SK-N-MC (cell line): ENCODE measurements at regions not wholly inside any gene's neighbourhood (a gene's known extent, or its start where the extent isn't known, plus 50 kb on each side); places are given as distances from the start of the nearest gene placed in this dataset.
A peak's percentile ranks its signal among the peaks of the same experiment; 100 is the strongest.

Experiments
- DNase-seq: peaks from one replicate; pipeline ENCODE4 v3.0.0-alpha.2; 2011; ENCODE audit warnings: low read depth, low spot score
- H3K27ac ChIP-seq: fragments of 200-600 bp; sonication (generic); 2 replicates; pipeline ENCODE4 v1.5.1; 2016; ENCODE audit warnings: mixed run types
- H3K36me3 ChIP-seq: fragments of 200-600 bp; sonication (generic); 2 replicates; pipeline ENCODE4 v1.6.1; 2017; ENCODE audit warnings: antibody characterized with exemption, low read length, mixed read lengths; ENCODE audit not compliant: insufficient read depth
- H3K4me3 ChIP-seq: fragments of 200-600 bp; sonication (generic); 2 replicates; pipeline ENCODE4 v1.5.1; 2016
- H3K9ac ChIP-seq: fragments of 200-600 bp; sonication (generic); 2 replicates; pipeline ENCODE4 v1.8.0; 2017; ENCODE audit warnings: mixed run types, mixed read lengths; ENCODE audit not compliant: insufficient read length
- H3K9me3 ChIP-seq: fragments of 200-600 bp; sonication (generic); 2 replicates; pipeline ENCODE4 v1.6.1; 2017; ENCODE audit warnings: low read depth, mild to moderate bottlenecking, antibody characterized with exemption, low read length, moderate library complexity, mixed read lengths
- EZH2 ChIP-seq: fragments of 200-600 bp; sonication (generic); IDR thresholded peaks from one replicate; pipeline ENCODE4 v1.6.1; 2017; ENCODE audit warnings: antibody characterized with exemption
- FOXP2 ChIP-seq: optimal IDR thresholded peaks from 2 replicates; pipeline ENCODE3; 2011; ENCODE audit warnings: mild to moderate bottlenecking, moderate library complexity; ENCODE audit not compliant: insufficient read depth; ENCODE audit errors: extremely low read length, control extremely low read depth
- POLR2AphosphoS5 ChIP-seq: IDR thresholded peaks from 2 replicates; pipeline ENCODE4 v1.6.1; 2012; ENCODE audit warnings: mild to moderate bottlenecking, low read depth, low read length, borderline replicate concordance

- DNase-seq = peak; percentile 75
- no peak overlapping the region for H3K9ac ChIP-seq
- H3K9me3 ChIP-seq = no peaks in the 10 kb centered on the region; the same call in 1 of the 2 replicates
- H3K4me3 ChIP-seq = peak overlapping the region; percentile 26
- no peaks in the 10 kb centered on the region for H3K36me3 ChIP-seq
- TF ChIP-seq FOXP2 (peak; percentile 51), EZH2 (no peak), POLR2AphosphoS5 (no peak; the same call in 1 of the 2 replicates)
- peak overlapping the region; percentile 93 for H3K27ac ChIP-seq
Measured at GRCh38 chr6:102340311-102340710, 946.8 kb downstream of the GRIK2 start.

GRCh38 chr6:102333736-102334135 lies 940.2 kb downstream of the GRIK2 start:
- Histone ChIP-seq H3K4me3 (no peak overlapping the region), H3K9me3 (no peaks in the 10 kb centered on the region), H3K9ac (no peak overlapping the region), H3K27ac (no peak overlapping the region), H3K36me3 (no peaks in the 10 kb centered on the region)
- TF ChIP-seq POLR2AphosphoS5 (no peak), EZH2 (no peak), FOXP2 (no peak)
- DNase-seq = no peak

DNA sequence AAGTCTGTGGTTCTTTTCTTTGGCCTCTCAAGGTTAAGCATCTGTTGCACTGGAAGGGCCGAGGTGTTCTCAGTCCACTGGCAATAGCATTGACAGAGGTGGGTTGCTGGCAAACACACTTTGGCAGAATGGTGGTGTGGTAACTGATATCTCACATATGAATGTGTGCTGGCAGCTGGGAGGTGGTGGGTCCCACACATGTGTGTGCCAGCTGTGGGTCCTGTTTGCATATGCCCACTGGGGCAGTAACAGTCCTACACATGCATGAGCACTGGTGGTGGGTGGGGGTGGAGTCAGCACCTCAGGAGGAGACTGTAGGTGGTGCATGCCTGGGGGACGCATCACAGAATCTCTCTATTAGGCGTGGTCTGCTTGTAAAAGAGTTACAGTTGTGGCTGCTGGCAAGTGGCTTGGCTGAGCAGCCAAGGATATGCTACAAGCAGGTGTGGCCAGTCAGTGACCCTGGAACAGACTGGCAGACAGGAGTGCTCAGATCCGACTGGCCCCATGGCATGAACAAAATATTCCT lies 934.3 kb downstream of the GRIK2 start:
- TF ChIP-seq EZH2 (no peak), FOXP2 (no peak), POLR2AphosphoS5 (no peak)
- no peak overlapping the region for H3K9ac ChIP-seq
- no peak overlapping the region for H3K27ac ChIP-seq
- DNase-seq = no peak
- no peak overlapping the region for H3K4me3 ChIP-seq
- H3K9me3 ChIP-seq = no peaks in the 10 kb centered on the region
- no peaks in the 10 kb centered on the region for H3K36me3 ChIP-seq

GRCh38 chr6:102313699-102314098 lies 920.2 kb downstream of the GRIK2 start:
- TF ChIP-seq EZH2 (no peak), POLR2AphosphoS5 (no peak), FOXP2 (no peak)
- H3K9me3 ChIP-seq = no peaks in the 10 kb centered on the region
- no peaks in the 10 kb centered on the region for H3K36me3 ChIP-seq
- no peak overlapping the region for H3K9ac ChIP-seq
- H3K27ac ChIP-seq = no peak overlapping the region
- DNase-seq = no peak
- H3K4me3 ChIP-seq = no peak overlapping the region

DNA sequence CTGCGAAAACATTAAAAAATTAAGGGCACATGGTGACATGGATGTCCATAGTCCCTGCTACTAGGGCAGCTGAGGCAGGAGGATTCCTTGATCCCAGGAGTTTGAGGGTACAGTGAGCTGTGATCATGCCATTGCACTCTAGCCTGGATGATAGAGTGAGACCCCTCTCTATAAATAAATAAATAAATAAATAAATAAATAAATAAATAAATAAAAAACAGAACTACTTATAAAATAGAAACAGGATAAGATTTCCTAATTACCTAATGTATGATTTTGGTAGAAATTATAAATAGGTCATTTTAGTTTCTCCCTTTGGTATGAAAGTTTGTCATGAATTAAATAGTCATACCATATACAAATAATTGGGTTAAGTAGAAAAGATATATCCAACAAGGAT lies 916.2 kb downstream of the GRIK2 start:
- H3K9ac ChIP-seq = no peak overlapping the region
- no peak overlapping the region for H3K4me3 ChIP-seq
- H3K27ac ChIP-seq = no peak overlapping the region
- 0 out of 2 replicates have a peak, but pooled peaks cover 2% of the 10 kb centered on the region for H3K9me3 ChIP-seq
- TF ChIP-seq EZH2 (no peak), FOXP2 (no peak), POLR2AphosphoS5 (no peak)
- DNase-seq = no peak
- no peaks in the 10 kb centered on the region for H3K36me3 ChIP-seq

GRCh38 chr6:102300350-102300749 lies 906.8 kb downstream of the GRIK2 start:
- Histone ChIP-seq H3K9me3 (0 out of 2 replicates have a peak, but pooled peaks cover 6% of the 10 kb centered on the region), H3K9ac (no peak overlapping the region), H3K27ac (no peak overlapping the region), H3K4me3 (no peak overlapping the region), H3K36me3 (no peaks in the 10 kb centered on the region)
- DNase-seq = no peak
- TF ChIP-seq FOXP2 = no peak
- TF ChIP-seq POLR2AphosphoS5 = no peak
- TF ChIP-seq EZH2 = no peak

- Histone ChIP-seq H3K36me3 (no peaks in the 10 kb centered on the region), H3K4me3 (no peak overlapping the region), H3K9ac (no peak overlapping the region), H3K27ac (no peak overlapping the region), H3K9me3 (0 out of 2 replicates have a peak, but pooled peaks cover 2% of the 10 kb centered on the region)
- DNase-seq = no peak
- TF ChIP-seq EZH2 (no peak), FOXP2 (no peak), POLR2AphosphoS5 (no peak)
Measured at GRCh38 chr6:102298051-102298450, 904.5 kb downstream of the GRIK2 start.
